HG02571 (cell line): ENCODE measurements at regions not wholly inside any gene's neighbourhood (a gene's known extent, or its start where the extent isn't known, plus 50 kb on each side); places are given as distances from the start of the nearest gene placed in this dataset.

Experiments
- ATAC-seq: cut with Tn5 transposase; IDR thresholded peaks from one replicate; pipeline ENCODE4 v1.9.1; 2021; ENCODE audit warnings: mild to moderate bottlenecking, moderate library complexity; ENCODE audit not compliant: unreplicated experiment

GRCh38 chr7:118075936-118076335, 108.0 kb upstream of the LSM8 start:
- no peak for ATAC-seq

GRCh38 chr7:118076564-118076963, 107.4 kb upstream of the LSM8 start:
- ATAC-seq = no peak

DNA sequence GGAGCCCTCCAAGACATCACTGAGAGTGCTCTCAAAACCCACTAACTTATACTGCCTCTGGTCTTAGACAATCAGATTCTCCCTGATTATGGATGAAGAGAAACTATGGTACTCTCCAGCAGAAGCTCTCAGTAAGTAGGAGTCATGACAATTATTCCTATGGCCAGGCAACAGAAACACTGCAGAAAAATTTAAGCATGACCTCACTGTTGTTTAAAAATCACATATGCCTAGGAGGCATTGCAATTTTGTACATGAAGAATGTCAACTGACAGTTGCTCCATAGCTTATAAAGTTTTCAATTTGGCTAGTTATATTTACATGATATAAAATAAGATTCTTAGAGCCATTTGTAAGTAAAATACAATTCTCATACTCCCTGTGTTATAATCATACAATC, 105.9 kb upstream of the LSM8 start:
- ATAC-seq = no peak

DNA sequence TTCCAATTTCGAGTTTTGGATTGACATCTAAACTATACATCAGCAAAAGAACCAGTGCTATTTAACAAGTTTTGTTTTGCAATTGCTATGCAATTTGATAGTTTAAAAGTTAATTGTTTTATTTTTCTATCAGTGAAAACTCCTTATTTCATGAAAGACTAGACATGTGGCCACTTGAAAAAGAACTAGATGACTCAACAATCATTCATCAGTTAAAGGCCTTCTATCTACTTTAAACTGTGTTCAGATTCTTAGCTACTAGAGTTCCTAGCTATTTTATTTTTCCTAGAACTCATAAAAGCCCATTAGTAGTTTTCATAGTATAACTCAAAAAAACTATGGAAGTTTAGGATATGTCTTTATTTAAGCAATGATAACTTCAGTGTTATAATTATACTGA, 104.6 kb upstream of the LSM8 start:
- ATAC-seq = no peak

- peak; percentile 96 for ATAC-seq
Observed at GRCh38 chr7:118080947-118081346, 103.0 kb upstream of the LSM8 start.

DNA sequence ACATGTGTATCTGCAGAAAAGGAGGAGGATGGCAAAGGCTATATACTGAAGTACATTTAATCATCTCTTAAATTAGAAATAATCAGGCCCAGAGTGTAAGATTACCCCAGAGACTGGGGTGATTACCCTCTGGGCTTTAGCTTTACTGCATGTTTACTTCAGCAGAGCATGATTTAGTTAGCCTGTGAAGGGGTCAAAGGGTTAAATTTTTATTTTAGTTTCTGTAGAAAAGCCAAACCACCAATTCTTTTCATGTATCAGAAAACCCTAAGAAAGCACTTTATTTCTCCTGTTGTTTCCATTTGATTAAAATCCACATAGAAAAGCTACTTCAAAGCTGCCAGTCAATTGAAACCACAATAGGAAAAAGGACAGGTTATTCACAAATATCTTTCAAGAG, 101.5 kb upstream of the LSM8 start:
- no peak for ATAC-seq

GRCh38 chr7:118085000-118085399, 99.0 kb upstream of the LSM8 start:
- no peak for ATAC-seq

GRCh38 chr7:118087126-118087525, 96.8 kb upstream of the LSM8 start:
- ATAC-seq = no peak

DNA sequence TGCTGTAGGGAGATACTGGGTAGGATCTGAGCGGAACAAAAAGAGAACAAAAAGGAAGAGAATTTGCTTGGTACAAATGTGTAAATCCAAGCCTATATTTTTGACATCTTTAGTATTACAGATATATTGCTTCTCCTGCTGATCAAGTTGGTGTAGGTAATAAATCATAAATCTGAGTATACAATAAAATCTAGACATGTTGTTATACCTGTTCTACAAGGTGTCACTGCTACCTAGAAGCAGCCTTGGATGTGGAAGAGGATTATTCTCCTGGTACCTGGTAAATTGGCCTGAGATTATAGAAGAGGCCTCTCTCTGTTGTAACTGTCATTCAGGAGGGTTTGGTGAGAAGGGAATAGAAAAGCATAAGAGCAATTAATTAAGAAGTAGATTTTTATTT, 89.9 kb upstream of the LSM8 start:
- no peak for ATAC-seq

GRCh38 chr7:118104812-118105441, 79.0 kb upstream of the LSM8 start:
- ATAC-seq = no peak

DNA sequence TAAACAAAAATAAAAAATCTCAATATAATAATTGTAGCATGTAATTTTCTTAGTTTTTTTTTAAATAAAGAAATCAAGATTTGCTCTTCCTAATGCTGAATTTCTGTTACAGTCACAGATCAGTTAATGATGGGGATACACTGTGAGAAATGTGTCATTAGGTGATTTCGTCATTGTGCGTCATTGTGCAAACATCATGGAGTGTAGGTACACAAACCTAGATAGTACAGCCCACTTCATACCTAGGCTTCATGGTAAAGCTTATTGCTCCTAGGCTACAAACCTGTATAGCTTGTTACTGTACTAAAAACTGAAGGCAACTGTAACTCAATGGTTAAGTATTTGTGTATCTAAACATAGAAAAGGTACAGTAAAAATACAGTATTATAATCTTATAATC, 74.4 kb upstream of the LSM8 start:
- ATAC-seq = no peak

DNA sequence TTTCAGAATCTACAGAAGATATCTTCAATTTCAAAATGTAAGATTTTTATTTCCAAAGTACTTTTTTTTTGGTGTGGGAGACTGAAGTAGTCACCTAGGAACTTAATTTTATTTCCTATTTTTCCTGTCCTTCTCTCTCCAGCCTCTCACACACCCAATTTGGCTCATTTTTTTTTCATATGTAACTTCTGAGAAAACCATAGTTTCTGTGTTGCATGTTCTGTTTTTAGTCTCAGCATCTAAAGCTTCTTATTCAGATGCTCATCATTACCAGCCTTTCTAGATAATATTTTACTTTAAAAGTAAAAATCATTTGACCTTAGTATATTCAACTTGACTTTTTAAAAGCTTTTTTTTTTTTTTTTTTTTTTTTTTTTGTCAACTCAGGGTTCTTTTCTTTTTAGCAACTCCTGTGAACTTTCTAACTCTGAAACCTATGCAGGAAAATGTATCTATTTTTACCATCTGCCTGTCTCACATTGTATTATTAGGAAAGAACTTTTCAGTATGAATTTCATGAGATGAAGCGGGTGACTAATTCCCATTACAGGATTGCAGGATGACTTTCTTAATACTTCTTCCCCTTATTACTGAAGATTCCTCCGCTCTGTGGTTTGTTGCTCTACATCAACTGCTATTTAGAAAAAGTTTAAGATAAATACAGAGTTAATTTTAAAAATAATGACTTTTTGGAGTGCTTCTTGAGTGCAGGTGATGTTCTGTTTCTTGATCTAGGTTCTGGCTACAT, 73.6 kb upstream of the LSM8 start:
- no peak for ATAC-seq

- no peak for ATAC-seq
Observed at GRCh38 chr7:118111347-118111746, 72.6 kb upstream of the LSM8 start.

GRCh38 chr7:118114175-118114574, 69.8 kb upstream of the LSM8 start:
- ATAC-seq = no peak

GRCh38 chr7:118129041-118129795, 54.7 kb upstream of the LSM8 start:
- ATAC-seq = no peak

GRCh38 chr7:118132764-118133163, 51.2 kb upstream of the LSM8 start:
- no peak for ATAC-seq
